GM23338 (cell line): ENCODE measurements at regions not wholly inside any gene's neighbourhood (a gene's known extent, or its start where the extent isn't known, plus 50 kb on each side); places are given as distances from the start of the nearest gene placed in this dataset.

Experiments
- ATAC-seq: fragments of 200-7000 bp; cut with Tn5 transposase; 3 replicates; pipeline ENCODE4 v1.9.1; 2020
- DNase-seq: peaks from one replicate; pipeline ENCODE4 v3.0.0-alpha.2; 2015; ENCODE audit warnings: low spot score
- H2AFZ ChIP-seq: fragments of 200-600 bp; sonication (generic); 2 replicates; pipeline ENCODE4 v1.8.0; 2016; ENCODE audit warnings: antibody characterized with exemption, mild to moderate bottlenecking, moderate library complexity
- H3F3A ChIP-seq: fragments of 200-600 bp; sonication (generic); replicated peaks from 2 replicates; pipeline ENCODE4 v1.8.0; 2017; ENCODE audit warnings: antibody characterized with exemption, mixed run types, low read depth
- H3K27ac ChIP-seq: fragments of 200-600 bp; sonication (generic); 2 replicates; pipeline ENCODE4 v1.6.1; 2016; ENCODE audit warnings: low read depth
- H3K27me3 ChIP-seq: fragments of 200-600 bp; sonication (generic); 2 replicates; pipeline ENCODE4 v1.8.0; 2016; ENCODE audit warnings: mild to moderate bottlenecking, mixed run types, moderate library complexity; ENCODE audit not compliant: insufficient read depth
- H3K36me3 ChIP-seq: fragments of 200-600 bp; sonication (generic); 2 replicates; pipeline ENCODE4 v1.8.0; 2016; ENCODE audit warnings: mild to moderate bottlenecking; ENCODE audit not compliant: insufficient read depth
- H3K4me1 ChIP-seq: fragments of 200-600 bp; sonication (generic); 2 replicates; pipeline ENCODE4 v1.8.0; 2016; ENCODE audit warnings: mild to moderate bottlenecking, moderate library complexity; ENCODE audit not compliant: insufficient read depth
- H3K4me2 ChIP-seq: fragments of 200-600 bp; sonication (generic); 2 replicates; pipeline ENCODE4 v1.7.1; 2017; ENCODE audit warnings: mixed run types
- H3K4me3 ChIP-seq: fragments of 200-600 bp; sonication (generic); 2 replicates; pipeline ENCODE4 v1.6.1; 2016; ENCODE audit warnings: mixed run types
- H3K79me2 ChIP-seq: fragments of 200-600 bp; sonication (generic); replicated peaks from 2 replicates; pipeline ENCODE4 v1.8.0; 2017; ENCODE audit warnings: mild to moderate bottlenecking; ENCODE audit not compliant: insufficient read depth
- H3K9me2 ChIP-seq: fragments of 200-600 bp; sonication (generic); 2 replicates; pipeline ENCODE4 v1.8.0; 2017; ENCODE audit not compliant: insufficient read depth
- H4K20me1 ChIP-seq: fragments of 200-600 bp; sonication (generic); replicated peaks from 2 replicates; pipeline ENCODE4 v1.8.0; 2017; ENCODE audit warnings: mild to moderate bottlenecking; ENCODE audit not compliant: insufficient read depth
- H3K27ac Mint-ChIP-seq: 2 replicates; pipeline ENCODE4 v1.8.0; 2020; ENCODE audit warnings: inconsistent platforms, mild to moderate bottlenecking, moderate library complexity, mixed read lengths
- H3K27me3 Mint-ChIP-seq: 3 replicates; pipeline ENCODE4 v1.8.0; 2022; ENCODE audit warnings: low read depth, mild to moderate bottlenecking, moderate library complexity, mixed read lengths, inconsistent platforms; ENCODE audit not compliant: insufficient read depth, poor library complexity
- H3K36me3 Mint-ChIP-seq: 3 replicates; pipeline ENCODE4 v1.8.0; 2021; ENCODE audit warnings: low read depth, mild to moderate bottlenecking, inconsistent platforms, moderate library complexity, mixed read lengths
- H3K4me1 Mint-ChIP-seq: 3 replicates; pipeline ENCODE4 v1.8.0; 2020; ENCODE audit warnings: mild to moderate bottlenecking, inconsistent platforms, mixed read lengths
- H3K4me3 Mint-ChIP-seq: 3 replicates; pipeline ENCODE4 v1.8.0; 2021; ENCODE audit warnings: moderate library complexity, mild to moderate bottlenecking, inconsistent platforms, mixed read lengths
- H3K9me3 Mint-ChIP-seq: 3 replicates; pipeline ENCODE4 v1.8.0; 2020; ENCODE audit warnings: moderate library complexity, mild to moderate bottlenecking, inconsistent platforms, mixed read lengths
- CREB1 ChIP-seq: fragments of 250-450 bp; sonication (Bioruptor Pico); IDR thresholded peaks from 2 replicates; pipeline ENCODE4 v1.5.0; 2020; ENCODE audit warnings: low read depth, mild to moderate bottlenecking, moderate library complexity
- CTCF ChIP-seq, 2 experiments: fragments of 200-600 bp in 1 of 2; sonication (generic) in 1 of 2; conservative IDR thresholded peaks; 2 replicates each; pipeline versions ENCODE4 v1.5.1 to v1.6.1; 2016 to 2017; ENCODE audit warnings: antibody characterized with exemption in 2 of 2, low read depth in 2 of 2, mild to moderate bottlenecking in 2 of 2, moderate library complexity in 1 of 2
- EZH2 ChIP-seq: fragments of 200-600 bp; sonication (generic); IDR thresholded peaks from one replicate; pipeline ENCODE4 v1.8.0; 2017; ENCODE audit warnings: antibody characterized with exemption, mild to moderate bottlenecking, low read depth; ENCODE audit not compliant: unreplicated experiment
- EZH2phosphoT487 ChIP-seq: fragments of 200-600 bp; sonication (generic); IDR thresholded peaks from one replicate; pipeline ENCODE4 v1.8.1; 2018; ENCODE audit warnings: antibody characterized with exemption; ENCODE audit not compliant: unreplicated experiment
- JUNB ChIP-seq: IDR thresholded peaks from one replicate; pipeline ENCODE4 v1.6.1; 2016; ENCODE audit warnings: antibody characterized with exemption; ENCODE audit not compliant: unreplicated experiment
- NANOG ChIP-seq: IDR thresholded peaks from 2 replicates; pipeline ENCODE4 v1.6.1; 2016; ENCODE audit warnings: antibody characterized with exemption, borderline replicate concordance
- POLR2AphosphoS5 ChIP-seq: IDR thresholded peaks from 2 replicates; pipeline ENCODE4 v1.6.1; 2016; ENCODE audit warnings: antibody characterized with exemption, low read depth
- REST ChIP-seq: IDR thresholded peaks from one replicate; pipeline ENCODE4 v1.6.1; 2018; ENCODE audit warnings: antibody characterized with exemption; ENCODE audit not compliant: unreplicated experiment
- STAT1 ChIP-seq: IDR thresholded peaks from one replicate; pipeline ENCODE4 v1.6.1; 2016; ENCODE audit warnings: antibody characterized with exemption; ENCODE audit not compliant: unreplicated experiment
- ZNF331 ChIP-seq: fragments of 250-450 bp; sonication (Bioruptor Pico); IDR thresholded peaks from 2 replicates; pipeline ENCODE4 v1.5.0; 2020; ENCODE audit warnings: low read depth, mild to moderate bottlenecking, moderate library complexity
- ZNF462 ChIP-seq: fragments of 250-450 bp; sonication (Bioruptor Pico); IDR thresholded peaks from 2 replicates; pipeline ENCODE4 v1.5.0; 2020; ENCODE audit warnings: mild to moderate bottlenecking, moderate library complexity

- Histone ChIP-seq H4K20me1 (no peaks in the 10 kb centered on the region), H3K27me3 (no peaks in the 10 kb centered on the region), H3K79me2 (no peaks in the 10 kb centered on the region), H3K9me2 (0 out of 2 replicates have a peak, but pooled peaks cover 7% of the 10 kb centered on the region), H3K36me3 (no peaks in the 10 kb centered on the region), H3K4me3 (no peak overlapping the region), H3K4me1 (peaks cover 9% of the 10 kb centered on the region; the same call in 1 of the 2 replicates), H3K4me2 (no peak overlapping the region), H3F3A (no peaks in the 10 kb centered on the region), H2AFZ (no peak overlapping the region), H3K27ac (no peak overlapping the region)
- no peaks in the 10 kb centered on the region; the same call in 2 of the 3 replicates for H3K9me3 Mint-ChIP-seq
- DNase-seq, result no peak
- TF ChIP-seq STAT1 (no peak), NANOG (no peak), EZH2phosphoT487 (no peak), JUNB (no peak), EZH2 (no peak), POLR2AphosphoS5 (no peak), ZNF331 (CRISPR knock-in tag) (no peak), CREB1 (CRISPR knock-in tag) (no peak), CTCF (conservative IDR thresholded peaks at IDR 0.05; ENCODE audit: low read depth in 2 of 2) (no peak), REST (no peak)
- H3K36me3 Mint-ChIP-seq, result no peaks in the 10 kb centered on the region
- H3K4me1 Mint-ChIP-seq, result peaks cover 24% of the 10 kb centered on the region
- H3K4me3 Mint-ChIP-seq, result no peak overlapping the region
- peaks cover 9% of the 10 kb centered on the region for H3K27me3 Mint-ChIP-seq
- no peak overlapping the region for H3K27ac Mint-ChIP-seq
- ATAC-seq, result no peak
Measured at GRCh38 chr1:213652109-213652508, 335.7 kb upstream of the PROX1 start.

- no peak overlapping the region for H3K4me3 Mint-ChIP-seq
- no peaks in the 10 kb centered on the region for H3K27me3 Mint-ChIP-seq
- H3K9me3 Mint-ChIP-seq, result no peaks in the 10 kb centered on the region
- H3K36me3 ChIP-seq, result no peaks in the 10 kb centered on the region
- no peaks in the 10 kb centered on the region for H3K79me2 ChIP-seq
- H3F3A ChIP-seq, result no peaks in the 10 kb centered on the region
- H3K4me1 ChIP-seq, result peaks cover 5% of the 10 kb centered on the region; the same call in 1 of the 2 replicates
- H3K36me3 Mint-ChIP-seq, result no peaks in the 10 kb centered on the region
- ATAC-seq (peak; percentile 56), DNase-seq (no peak)
- no peaks in the 10 kb centered on the region for H4K20me1 ChIP-seq
- H3K27ac Mint-ChIP-seq, result no peak overlapping the region
- no peak overlapping the region for H3K4me3 ChIP-seq
- H3K4me2 ChIP-seq, result 0 out of 2 replicates have a peak overlapping the region, but pooled peaks have one; percentile 29
- H2AFZ ChIP-seq, result peak overlapping the region; percentile 81
- H3K27me3 ChIP-seq, result no peaks in the 10 kb centered on the region
- 0 out of 3 replicates have a peak, but pooled peaks cover under 1% of the 10 kb centered on the region for H3K4me1 Mint-ChIP-seq
- no peak overlapping the region for H3K27ac ChIP-seq
- no peaks in the 10 kb centered on the region for H3K9me2 ChIP-seq
- no peak for TF ChIP-seq STAT1
- no peak for TF ChIP-seq ZNF462 (CRISPR knock-in tag)
Measured at GRCh38 chr1:213656039-213656438, 331.7 kb upstream of the PROX1 start.
